Vagina (tissue), 2 donors: ENCODE measurements at regions not wholly inside any gene's neighbourhood (a gene's known extent, or its start where the extent isn't known, plus 50 kb on each side); places are given as distances from the start of the nearest gene placed in this dataset.

Experiments
- POLR2A ChIP-seq, 2 donors: fragments of 450-650 bp; IDR thresholded peaks; one replicate each; pipeline ENCODE4 v1.6.1; 2017; ENCODE audit warnings: antibody characterized with exemption in 2 of 2, mild to moderate bottlenecking in 2 of 2, moderate library complexity in 2 of 2
- TF ChIP-seq, protein P1 (sequence below), 3 experiments: fragments of 450-650 bp in 2 of 3; fragments of 200-600 bp in 1 of 3; sonication (generic) in 1 of 3; IDR thresholded peaks; one replicate each; pipeline ENCODE4 v1.5.1; 2017 to 2019; ENCODE audit warnings: antibody characterized with exemption in 3 of 3, mild to moderate bottlenecking in 2 of 3, moderate library complexity in 2 of 3

DNA sequence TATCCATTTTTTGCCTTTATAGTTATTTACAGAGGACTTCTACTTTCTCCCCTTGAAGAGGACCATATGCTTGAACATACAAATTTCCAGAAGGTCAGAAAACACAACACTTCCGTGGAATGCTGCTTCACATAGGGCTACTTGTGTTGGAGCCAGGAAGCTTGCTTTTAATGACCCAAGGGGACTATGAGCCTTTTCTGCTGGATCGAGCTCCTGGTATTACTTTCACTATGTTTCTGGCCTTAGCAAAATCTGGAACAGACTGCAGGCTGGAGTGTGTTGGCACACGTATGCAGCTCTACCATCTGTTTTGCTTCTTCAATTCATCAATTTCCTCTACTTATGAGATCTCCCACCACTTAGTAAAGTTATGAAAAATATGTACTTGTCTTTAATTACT is 69.3 kb upstream of the CBLB start:
- no peak for TF ChIP-seq POLR2A (IDR thresholded peaks at IDR 0.05)
- TF ChIP-seq, protein P1, sequence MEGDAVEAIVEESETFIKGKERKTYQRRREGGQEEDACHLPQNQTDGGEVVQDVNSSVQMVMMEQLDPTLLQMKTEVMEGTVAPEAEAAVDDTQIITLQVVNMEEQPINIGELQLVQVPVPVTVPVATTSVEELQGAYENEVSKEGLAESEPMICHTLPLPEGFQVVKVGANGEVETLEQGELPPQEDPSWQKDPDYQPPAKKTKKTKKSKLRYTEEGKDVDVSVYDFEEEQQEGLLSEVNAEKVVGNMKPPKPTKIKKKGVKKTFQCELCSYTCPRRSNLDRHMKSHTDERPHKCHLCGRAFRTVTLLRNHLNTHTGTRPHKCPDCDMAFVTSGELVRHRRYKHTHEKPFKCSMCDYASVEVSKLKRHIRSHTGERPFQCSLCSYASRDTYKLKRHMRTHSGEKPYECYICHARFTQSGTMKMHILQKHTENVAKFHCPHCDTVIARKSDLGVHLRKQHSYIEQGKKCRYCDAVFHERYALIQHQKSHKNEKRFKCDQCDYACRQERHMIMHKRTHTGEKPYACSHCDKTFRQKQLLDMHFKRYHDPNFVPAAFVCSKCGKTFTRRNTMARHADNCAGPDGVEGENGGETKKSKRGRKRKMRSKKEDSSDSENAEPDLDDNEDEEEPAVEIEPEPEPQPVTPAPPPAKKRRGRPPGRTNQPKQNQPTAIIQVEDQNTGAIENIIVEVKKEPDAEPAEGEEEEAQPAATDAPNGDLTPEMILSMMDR (IDR thresholded peaks at IDR 0.05): no peak
